PC-3 (cell line): ENCODE measurements at regions not wholly inside any gene's neighbourhood (a gene's known extent, or its start where the extent isn't known, plus 50 kb on each side); places are given as distances from the start of the nearest gene placed in this dataset.

Source experiments
- ATAC-seq: fragments of 200-7000 bp; cut with Tn5 transposase; 2 replicates; pipeline ENCODE4 v1.9.1; 2020; ENCODE audit warnings: mild to moderate bottlenecking, moderate library complexity
- BruUV-seq: library from RNA; stranded (reverse); fragments of 400-500 nt; replicated peaks from 2 replicates; lab custom pipeline; 2021; lab: Mats Ljungman, UMichigan
- CTCF ChIA-PET: fragments of 300-600 bp; sonication (Branson Sonifier 250); formaldehyde crosslinking; loops from one replicate; lab custom pipeline; 2022; ENCODE audit warnings: antibody characterized with exemption; lab: Charles Lee
- POLR2A ChIA-PET: fragments of 300-600 bp; sonication (Branson Sonifier 250); formaldehyde crosslinking; loops from one replicate; lab custom pipeline; 2022; ENCODE audit warnings: antibody characterized with exemption; ENCODE audit not compliant: unreplicated experiment; lab: Charles Lee
- DNase-seq: peaks from one replicate; pipeline ENCODE4 v3.0.0-alpha.2; 2015
- H2AFZ ChIP-seq: fragments of 300-600 bp; sonication (generic); 2 replicates; pipeline ENCODE4 v1.6.0; 2016; ENCODE audit warnings: antibody characterized with exemption, low read length
- H3F3A ChIP-seq: fragments of 300-600 bp; sonication (generic); one replicate; pipeline ENCODE4 v1.6.0; 2017; ENCODE audit warnings: antibody characterized with exemption, low read length, control low read depth, mild to moderate bottlenecking; ENCODE audit not compliant: unreplicated experiment
- H3K27ac ChIP-seq: fragments of 300-600 bp; sonication (generic); 2 replicates; pipeline ENCODE4 v1.5.1; 2016; ENCODE audit warnings: mild to moderate bottlenecking, low read length
- H3K27me3 ChIP-seq: fragments of 300-600 bp; sonication (generic); 2 replicates; pipeline ENCODE4 v1.6.1; 2016; ENCODE audit warnings: low read length, mixed read lengths
- H3K36me3 ChIP-seq: fragments of 300-600 bp; sonication (generic); 2 replicates; pipeline ENCODE4 v1.6.1; 2016; ENCODE audit warnings: low read depth, mixed run types, low read length, mixed read lengths
- H3K4me1 ChIP-seq: fragments of 300-600 bp; sonication (generic); 2 replicates; pipeline ENCODE4 v1.5.1; 2016; ENCODE audit warnings: low read length; ENCODE audit not compliant: insufficient read depth
- H3K4me2 ChIP-seq: fragments of 300-600 bp; sonication (generic); 2 replicates; pipeline ENCODE4 v1.6.0; 2016; ENCODE audit warnings: low read length
- H3K4me3 ChIP-seq: fragments of 300-600 bp; sonication (generic); 2 replicates; pipeline ENCODE4 v1.5.1; 2016; ENCODE audit warnings: mild to moderate bottlenecking, low read length, mixed read lengths
- H3K79me2 ChIP-seq: fragments of 300-600 bp; sonication (generic); 2 replicates; pipeline ENCODE4 v1.6.1; 2017; ENCODE audit warnings: low read length, mixed read lengths
- H3K9ac ChIP-seq: fragments of 300-600 bp; sonication (generic); 2 replicates; pipeline ENCODE4 v1.6.0; 2016; ENCODE audit warnings: mild to moderate bottlenecking, low read length
- H3K9me2 ChIP-seq: fragments of 300-600 bp; sonication (generic); replicated peaks from 2 replicates; pipeline ENCODE4 v1.6.1; 2016; ENCODE audit warnings: mixed run types, low read length, mixed read lengths
- H3K9me3 ChIP-seq: fragments of 300-600 bp; sonication (generic); 2 replicates; pipeline ENCODE4 v1.6.1; 2016; ENCODE audit warnings: low read length, mixed read lengths
- H4K20me1 ChIP-seq: fragments of 300-600 bp; sonication (generic); 2 replicates; pipeline ENCODE4 v1.6.1; 2016; ENCODE audit warnings: low read length, mixed read lengths
- EZH2 ChIP-seq: fragments of 300-600 bp; sonication (generic); IDR thresholded peaks from one replicate; pipeline ENCODE4 v1.6.1; 2017; ENCODE audit warnings: antibody characterized with exemption, mild to moderate bottlenecking, low read length; ENCODE audit not compliant: unreplicated experiment
- EZH2phosphoT487 ChIP-seq: fragments of 300-600 bp; sonication (generic); IDR thresholded peaks from 2 replicates; pipeline ENCODE4 v1.6.1; 2018; ENCODE audit warnings: mild to moderate bottlenecking, antibody characterized with exemption, low read length, borderline replicate concordance
- intact Hi-C: fragments of 100-400 bp; cut with micrococcal nuclease; formaldehyde crosslinking; loops from 2 replicates; pipeline ENCODE4 v1.9.0; 2023
- TF ChIP-seq, protein P1 (sequence below): fragments of 300-600 bp; sonication (generic); conservative IDR thresholded peaks from 2 replicates; pipeline ENCODE4 v1.5.1; 2017; ENCODE audit warnings: antibody characterized with exemption, low read depth, mild to moderate bottlenecking, low read length

DNA sequence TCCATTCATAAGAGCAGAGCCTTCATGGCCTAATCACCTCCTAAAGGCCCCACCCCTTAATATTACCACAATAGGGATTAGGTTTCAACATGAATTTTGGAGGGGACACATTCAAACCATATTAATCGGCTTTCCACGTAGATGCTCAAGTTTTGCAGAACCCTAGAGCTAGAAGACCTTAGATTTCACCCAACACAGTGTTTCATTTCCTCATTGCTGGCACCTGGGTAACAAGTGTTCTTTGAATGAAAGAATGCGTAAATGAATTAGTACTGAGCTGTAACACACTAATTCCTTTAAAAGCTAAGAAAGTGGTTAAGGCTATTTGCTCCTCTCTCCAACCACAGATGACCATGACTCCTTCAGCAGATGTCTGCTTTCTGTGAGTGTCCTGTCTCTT, 252.5 kb downstream of the SMAD2 start:
- ChIA-PET POLR2A (no interaction called here), CTCF (no interaction called here)
- H3K27ac ChIP-seq: no peak overlapping the region
- H3K79me2 ChIP-seq: no peaks in the 10 kb centered on the region
- BruUV-seq: no TSS peak
- H3K4me2 ChIP-seq: no peak overlapping the region
- DNase-seq (no peak), ATAC-seq (no peak)
- no peak overlapping the region for H2AFZ ChIP-seq
- no peaks in the 10 kb centered on the region for H3K36me3 ChIP-seq
- no peaks in the 10 kb centered on the region for H3K27me3 ChIP-seq
- H3K9me3 ChIP-seq: no peaks in the 10 kb centered on the region
- no peaks in the 10 kb centered on the region for H3F3A ChIP-seq
- intact Hi-C loops: no loop called here
- H3K9me2 ChIP-seq: no peaks in the 10 kb centered on the region
- no peaks in the 10 kb centered on the region for H4K20me1 ChIP-seq
- H3K4me1 ChIP-seq: no peaks in the 10 kb centered on the region
- TF ChIP-seq EZH2phosphoT487 (no peak), EZH2 (no peak)
- TF ChIP-seq, protein P1, sequence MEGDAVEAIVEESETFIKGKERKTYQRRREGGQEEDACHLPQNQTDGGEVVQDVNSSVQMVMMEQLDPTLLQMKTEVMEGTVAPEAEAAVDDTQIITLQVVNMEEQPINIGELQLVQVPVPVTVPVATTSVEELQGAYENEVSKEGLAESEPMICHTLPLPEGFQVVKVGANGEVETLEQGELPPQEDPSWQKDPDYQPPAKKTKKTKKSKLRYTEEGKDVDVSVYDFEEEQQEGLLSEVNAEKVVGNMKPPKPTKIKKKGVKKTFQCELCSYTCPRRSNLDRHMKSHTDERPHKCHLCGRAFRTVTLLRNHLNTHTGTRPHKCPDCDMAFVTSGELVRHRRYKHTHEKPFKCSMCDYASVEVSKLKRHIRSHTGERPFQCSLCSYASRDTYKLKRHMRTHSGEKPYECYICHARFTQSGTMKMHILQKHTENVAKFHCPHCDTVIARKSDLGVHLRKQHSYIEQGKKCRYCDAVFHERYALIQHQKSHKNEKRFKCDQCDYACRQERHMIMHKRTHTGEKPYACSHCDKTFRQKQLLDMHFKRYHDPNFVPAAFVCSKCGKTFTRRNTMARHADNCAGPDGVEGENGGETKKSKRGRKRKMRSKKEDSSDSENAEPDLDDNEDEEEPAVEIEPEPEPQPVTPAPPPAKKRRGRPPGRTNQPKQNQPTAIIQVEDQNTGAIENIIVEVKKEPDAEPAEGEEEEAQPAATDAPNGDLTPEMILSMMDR: no peak
- no peak overlapping the region for H3K4me3 ChIP-seq
- H3K9ac ChIP-seq: no peak overlapping the region

- H3K9me3 ChIP-seq: no peaks in the 10 kb centered on the region
- H3K79me2 ChIP-seq: no peaks in the 10 kb centered on the region
- no peak overlapping the region for H3K9ac ChIP-seq
- no TSS peak for BruUV-seq
- no peaks in the 10 kb centered on the region for H3K9me2 ChIP-seq
- H4K20me1 ChIP-seq: no peaks in the 10 kb centered on the region
- H3K4me1 ChIP-seq: no peaks in the 10 kb centered on the region
- no peak overlapping the region for H2AFZ ChIP-seq
- ChIA-PET POLR2A (no interaction called here), CTCF (no interaction called here)
- intact Hi-C loops: no loop called here
- no peaks in the 10 kb centered on the region for H3K36me3 ChIP-seq
- TF ChIP-seq EZH2: no peak
- TF ChIP-seq, protein P1: no peak
- TF ChIP-seq EZH2phosphoT487: no peak
- no peak overlapping the region for H3K4me2 ChIP-seq
- DNase-seq: no peak
- ATAC-seq: no peak
- no peaks in the 10 kb centered on the region for H3F3A ChIP-seq
- H3K27ac ChIP-seq: no peak overlapping the region
- H3K27me3 ChIP-seq: peaks cover 5% of the 10 kb centered on the region
- no peak overlapping the region for H3K4me3 ChIP-seq
Observed at GRCh38 chr18:47669815-47670214, 260.6 kb downstream of the SMAD2 start.

DNA sequence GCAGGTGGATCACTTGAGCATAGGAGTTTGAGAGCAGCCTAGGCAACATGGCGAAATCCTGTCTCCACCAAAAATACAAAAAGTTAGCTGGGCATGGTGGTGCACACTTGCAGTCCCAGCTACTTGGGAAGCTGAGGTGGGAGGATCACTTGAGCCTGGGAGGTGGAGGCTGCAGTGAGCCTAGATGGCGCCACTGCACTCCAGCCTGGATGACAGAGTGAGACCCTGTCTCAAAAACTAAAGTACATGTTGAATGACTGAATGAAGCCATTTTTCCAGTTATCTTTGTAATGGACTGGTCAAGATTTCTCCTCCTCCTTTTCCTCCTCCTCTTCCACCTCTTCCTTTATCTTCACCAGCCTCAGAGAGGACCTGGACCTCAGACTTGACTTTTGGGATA, 272.0 kb downstream of the SMAD2 start:
- POLR2A ChIA-PET: no interaction called here
- Histone ChIP-seq H3K4me1 (no peaks in the 10 kb centered on the region), H3K9me3 (no peaks in the 10 kb centered on the region), H3K9ac (no peak overlapping the region), H3K4me2 (no peak overlapping the region), H3K79me2 (no peaks in the 10 kb centered on the region), H2AFZ (no peak overlapping the region), H3F3A (no peaks in the 10 kb centered on the region), H3K27me3 (no peaks in the 10 kb centered on the region), H3K9me2 (no peaks in the 10 kb centered on the region), H3K36me3 (no peaks in the 10 kb centered on the region), H4K20me1 (no peaks in the 10 kb centered on the region), H3K4me3 (no peak overlapping the region), H3K27ac (no peak overlapping the region)
- ATAC-seq (no peak), DNase-seq (no peak)
- CTCF ChIA-PET: no interaction called here
- no peak for TF ChIP-seq EZH2
- no peak for TF ChIP-seq EZH2phosphoT487
- TF ChIP-seq, protein P1: no peak
- intact Hi-C loops: no loop called here
- no TSS peak for BruUV-seq
